LHCN-M2 (cell line): ENCODE measurements at regions not wholly inside any gene's neighbourhood (a gene's known extent, or its start where the extent isn't known, plus 50 kb on each side); places are given as distances from the start of the nearest gene placed in this dataset.

Source experiments
- DNase-seq: peaks from one replicate; pipeline ENCODE4 v3.0.0-alpha.2; 2012; ENCODE audit warnings: low read depth

GRCh38 chr13:40404407-40404806, 262.0 kb downstream of the FOXO1 start:
- no peak for DNase-seq

GRCh38 chr13:40404967-40405716, 261.3 kb downstream of the FOXO1 start:
- DNase-seq, result no peak

- DNase-seq, result peak; percentile 88
Measured at GRCh38 chr13:40406405-40407120, 259.9 kb downstream of the FOXO1 start.

GRCh38 chr13:40407567-40407966, 258.9 kb downstream of the FOXO1 start:
- DNase-seq, result no peak

- DNase-seq, result peak; percentile 83
Measured at GRCh38 chr13:40408602-40409001, 257.8 kb downstream of the FOXO1 start.

GRCh38 chr13:40409278-40409677, 257.2 kb downstream of the FOXO1 start:
- no peak for DNase-seq

- no peak for DNase-seq
Measured at GRCh38 chr13:40410315-40410714, 256.1 kb downstream of the FOXO1 start.

- DNase-seq, result no peak
Measured at GRCh38 chr13:40420160-40420740, 246.2 kb downstream of the FOXO1 start.

- DNase-seq, result no peak
Measured at GRCh38 chr13:40422588-40423235, 243.7 kb downstream of the FOXO1 start.

- no peak for DNase-seq
Measured at GRCh38 chr13:40428354-40428753, 238.1 kb downstream of the FOXO1 start.

- no peak for DNase-seq
Measured at GRCh38 chr13:40429706-40430545, 236.5 kb downstream of the FOXO1 start.

GRCh38 chr13:40432018-40432978, 234.1 kb downstream of the FOXO1 start:
- DNase-seq, result no peak

- DNase-seq, result no peak
Measured at GRCh38 chr13:40433001-40433400, 233.4 kb downstream of the FOXO1 start.

- no peak for DNase-seq
Measured at GRCh38 chr13:40433577-40433976, 232.9 kb downstream of the FOXO1 start.

GRCh38 chr13:40434516-40435397, 231.7 kb downstream of the FOXO1 start:
- DNase-seq, result no peak

- no peak for DNase-seq
Measured at GRCh38 chr13:40438022-40438680, 228.3 kb downstream of the FOXO1 start.

- DNase-seq, result peak; percentile 49
Measured at GRCh38 chr13:40438999-40439797, 227.2 kb downstream of the FOXO1 start.

- DNase-seq, result no peak
Measured at GRCh38 chr13:40439928-40440327, 226.5 kb downstream of the FOXO1 start.
